ENCODE measurements at regions not wholly inside any gene's neighbourhood (a gene's known extent, or its start where the extent isn't known, plus 50 kb on each side); places are given as distances from the start of the nearest gene placed in this dataset.

GRCh38 chr5:131019111-131019510 lies 145.9 kb downstream of the HINT1 start (continued):
- no peak for TF ChIP-seq REST (IDR thresholded peaks at IDR 0.05; ENCODE audit: low read depth, low read length)
- TF ChIP-seq CTCF (IDR thresholded peaks at IDR 0.05), result no peak

GRCh38 chr5:131008329-131008728 lies 156.7 kb downstream of the HINT1 start:
- H4K20me1 ChIP-seq (ENCODE audit: insufficient read depth), result no peaks in the 10 kb centered on the region
- H3K9me3 ChIP-seq, result no peaks in the 10 kb centered on the region
- H3K27ac ChIP-seq (ENCODE audit: low read depth in 2 of 2, low read length in 1 of 2), result no peak overlapping the region
- ChIA-PET CTCF (interaction anchor here (1.2 to 1.6 kb wide), 2 partner anchors 10 to 137 kb away, joined by 3 to 4 read pairs; no protein-coding TSS in a partner anchor), POLR2A (no interaction called here)
- 57% methylated on average over 15 of the region's 24 CpGs for WGBS (ENCODE audit: low lambda C conversion rate)
- H3K27me3 ChIP-seq (ENCODE audit: insufficient read depth), result peaks cover 42% of the 10 kb centered on the region
- H3K4me3 ChIP-seq (ENCODE audit: low read depth in 2 of 2, low read length in 1 of 2), result no peak overlapping the region
- H3K79me2 ChIP-seq (ENCODE audit: insufficient read depth), result no peaks in the 10 kb centered on the region
- no peaks in the 10 kb centered on the region for H3F3A ChIP-seq (replicated peaks; ENCODE audit: insufficient read depth)
- no peak overlapping the region for H3K4me2 ChIP-seq
- DNase-seq, result no peak
- no peak overlapping the region for H3K9ac ChIP-seq
- H2AFZ ChIP-seq (ENCODE audit: low read depth), result no peak overlapping the region
- no peaks in the 10 kb centered on the region for H3K36me3 ChIP-seq (replicated peaks in 1 of 2; ENCODE audit: control insufficient read depth in 1 of 2, insufficient read depth in 2 of 2, low read length in 1 of 2)
- H3K9me2 ChIP-seq, result no peaks in the 10 kb centered on the region
- H3K4me1 ChIP-seq (ENCODE audit: control insufficient read depth in 1 of 2, insufficient read depth in 2 of 2, low read depth in 1 of 2, low read length in 1 of 2), result no peaks in the 10 kb centered on the region
- TF ChIP-seq TAF1 (IDR thresholded peaks at IDR 0.05; ENCODE audit: borderline replicate concordance, low read depth, low read length), result no peak
- no peak for TF ChIP-seq CHD2 (IDR thresholded peaks at IDR 0.05; ENCODE audit: low read length, partially characterized antibody)
- TF ChIP-seq IRF3 (IDR thresholded peaks at IDR 0.05; ENCODE audit: low read depth, low read length), result no peak
- TF ChIP-seq FOXJ3 (CRISPR knock-in tag; IDR thresholded peaks at IDR 0.05), result no peak
- no peak for TF ChIP-seq FOSL2 (IDR thresholded peaks at IDR 0.05; ENCODE audit: borderline replicate concordance, low read depth)
- TF ChIP-seq POLR2AphosphoS5 (IDR thresholded peaks at IDR 0.05; ENCODE audit: low read depth, low read length), result no peak
- TF ChIP-seq RFX5 (IDR thresholded peaks at IDR 0.05; ENCODE audit: low read length), result no peak
- TF ChIP-seq ELF1 (IDR thresholded peaks at IDR 0.05), result no peak
